A204.1 (cell line): ENCODE measurements at regions not wholly inside any gene's neighbourhood (a gene's known extent, or its start where the extent isn't known, plus 50 kb on each side); places are given as distances from the start of the nearest gene placed in this dataset.
"Not testable (repeated sequence)": the region's sequence is repeated elsewhere in the genome, so short reads cannot be mapped to it uniquely, and the experiment has no call there.

Experiments
- FAIRE-seq: peaks from 2 replicates; lab custom pipeline; 2012; peaks lifted over from hg19 to GRCh38; lab: Jason Lieb, UNC

- no peak for FAIRE-seq
These were observed 235.8 kb downstream of the EPHA7 start for GRCh38 chr6:93183531-93183972.

GRCh38 chr6:93182938-93183479 lies 236.3 kb downstream of the EPHA7 start:
- FAIRE-seq: no peak

GRCh38 chr6:93177918-93178317 lies 241.4 kb downstream of the EPHA7 start:
- FAIRE-seq: no peak

- no peak for FAIRE-seq
These were observed 241.9 kb downstream of the EPHA7 start for GRCh38 chr6:93177438-93177837.

GRCh38 chr6:93176070-93176469 lies 243.3 kb downstream of the EPHA7 start:
- no peak for FAIRE-seq

- not testable (repeated sequence) for FAIRE-seq
These were observed 245.8 kb downstream of the EPHA7 start for GRCh38 chr6:93173573-93173972.

GRCh38 chr6:93165850-93166430 lies 253.4 kb downstream of the EPHA7 start:
- no peak for FAIRE-seq

GRCh38 chr6:93164781-93165180 lies 254.6 kb downstream of the EPHA7 start:
- FAIRE-seq: no peak

GRCh38 chr6:93163146-93163545 lies 256.2 kb downstream of the EPHA7 start:
- no peak for FAIRE-seq

- no peak for FAIRE-seq
These were observed 279.8 kb downstream of the EPHA7 start for GRCh38 chr6:93139408-93140081.

GRCh38 chr6:93136111-93136510 lies 283.2 kb downstream of the EPHA7 start:
- no peak for FAIRE-seq

GRCh38 chr6:93124006-93124632 lies 295.2 kb downstream of the EPHA7 start:
- FAIRE-seq: no peak

- FAIRE-seq: no peak
These were observed 295.8 kb downstream of the EPHA7 start for GRCh38 chr6:93123585-93123984.

- no peak for FAIRE-seq
These were observed 299.1 kb downstream of the EPHA7 start for GRCh38 chr6:93120154-93120742.

GRCh38 chr6:93105907-93106306 lies 313.5 kb downstream of the EPHA7 start:
- FAIRE-seq: no peak

GRCh38 chr6:93105017-93105416 lies 314.3 kb downstream of the EPHA7 start:
- FAIRE-seq: no peak

- no peak for FAIRE-seq
These were observed 315.1 kb downstream of the EPHA7 start for GRCh38 chr6:93104195-93104817.

- no peak for FAIRE-seq
These were observed 330.5 kb downstream of the EPHA7 start for GRCh38 chr6:93088621-93089501.

- FAIRE-seq: no peak
These were observed 331.8 kb downstream of the EPHA7 start for GRCh38 chr6:93087606-93088005.

- no peak for FAIRE-seq
These were observed 333.0 kb downstream of the EPHA7 start for GRCh38 chr6:93086351-93086750.
